C4-2B (cell line): ENCODE measurements at regions not wholly inside any gene's neighbourhood (a gene's known extent, or its start where the extent isn't known, plus 50 kb on each side); places are given as distances from the start of the nearest gene placed in this dataset.

Source experiments
- H3K27ac ChIP-seq: fragments of 450-650 bp; 2 replicates; pipeline ENCODE4 v1.5.1; 2017
- ZFX ChIP-seq: fragments of 450-650 bp; IDR thresholded peaks from 2 replicates; pipeline ENCODE4 v1.6.1; 2017
- TF ChIP-seq, protein P1 (sequence below): fragments of 450-650 bp; conservative IDR thresholded peaks from 2 replicates; pipeline ENCODE4 v1.5.1; 2017; ENCODE audit warnings: mild to moderate bottlenecking

DNA sequence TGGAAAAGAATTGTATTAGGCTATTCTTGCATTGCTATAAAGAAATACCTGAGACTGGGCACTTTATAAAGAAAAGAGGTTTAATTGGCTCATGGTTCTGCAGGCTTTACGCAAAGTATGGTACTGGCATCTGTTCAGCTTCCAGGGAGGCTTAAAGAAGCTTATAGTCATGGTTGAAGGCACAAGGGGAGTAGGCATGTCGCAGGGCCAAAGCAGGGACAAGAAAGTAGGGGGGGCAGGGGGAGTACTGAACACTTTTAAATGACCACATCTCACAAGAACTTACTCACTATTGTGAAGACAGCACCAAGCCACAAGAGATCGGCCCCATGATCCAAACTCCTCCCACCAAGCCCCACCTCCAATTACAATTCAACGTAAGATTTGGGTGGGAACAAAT lies 152.5 kb upstream of the PHF14 start:
- TF ChIP-seq, protein P1, sequence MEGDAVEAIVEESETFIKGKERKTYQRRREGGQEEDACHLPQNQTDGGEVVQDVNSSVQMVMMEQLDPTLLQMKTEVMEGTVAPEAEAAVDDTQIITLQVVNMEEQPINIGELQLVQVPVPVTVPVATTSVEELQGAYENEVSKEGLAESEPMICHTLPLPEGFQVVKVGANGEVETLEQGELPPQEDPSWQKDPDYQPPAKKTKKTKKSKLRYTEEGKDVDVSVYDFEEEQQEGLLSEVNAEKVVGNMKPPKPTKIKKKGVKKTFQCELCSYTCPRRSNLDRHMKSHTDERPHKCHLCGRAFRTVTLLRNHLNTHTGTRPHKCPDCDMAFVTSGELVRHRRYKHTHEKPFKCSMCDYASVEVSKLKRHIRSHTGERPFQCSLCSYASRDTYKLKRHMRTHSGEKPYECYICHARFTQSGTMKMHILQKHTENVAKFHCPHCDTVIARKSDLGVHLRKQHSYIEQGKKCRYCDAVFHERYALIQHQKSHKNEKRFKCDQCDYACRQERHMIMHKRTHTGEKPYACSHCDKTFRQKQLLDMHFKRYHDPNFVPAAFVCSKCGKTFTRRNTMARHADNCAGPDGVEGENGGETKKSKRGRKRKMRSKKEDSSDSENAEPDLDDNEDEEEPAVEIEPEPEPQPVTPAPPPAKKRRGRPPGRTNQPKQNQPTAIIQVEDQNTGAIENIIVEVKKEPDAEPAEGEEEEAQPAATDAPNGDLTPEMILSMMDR: no peak
- no peak for TF ChIP-seq ZFX
- no peak overlapping the region for H3K27ac ChIP-seq

DNA sequence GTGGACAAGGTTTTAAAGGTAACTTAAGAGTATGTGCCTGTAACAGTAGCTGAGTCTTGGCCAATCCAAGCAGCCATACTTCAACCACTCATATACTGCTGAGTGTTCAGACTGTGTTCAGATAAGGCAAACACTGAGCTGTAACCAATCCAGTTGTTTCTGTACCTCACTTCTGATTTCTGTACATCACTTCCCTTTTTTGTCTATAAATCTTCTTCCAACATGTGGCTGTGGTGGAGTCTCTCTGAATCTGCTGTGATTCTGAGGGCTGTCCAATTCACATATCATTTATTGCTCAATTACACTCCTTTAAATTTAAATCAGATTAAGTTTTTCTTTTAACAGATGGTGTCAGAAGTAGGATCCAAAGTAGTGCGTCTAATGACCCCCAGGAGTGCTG lies 149.5 kb upstream of the PHF14 start:
- TF ChIP-seq ZFX: no peak
- TF ChIP-seq, protein P1: no peak
- no peak overlapping the region for H3K27ac ChIP-seq

DNA sequence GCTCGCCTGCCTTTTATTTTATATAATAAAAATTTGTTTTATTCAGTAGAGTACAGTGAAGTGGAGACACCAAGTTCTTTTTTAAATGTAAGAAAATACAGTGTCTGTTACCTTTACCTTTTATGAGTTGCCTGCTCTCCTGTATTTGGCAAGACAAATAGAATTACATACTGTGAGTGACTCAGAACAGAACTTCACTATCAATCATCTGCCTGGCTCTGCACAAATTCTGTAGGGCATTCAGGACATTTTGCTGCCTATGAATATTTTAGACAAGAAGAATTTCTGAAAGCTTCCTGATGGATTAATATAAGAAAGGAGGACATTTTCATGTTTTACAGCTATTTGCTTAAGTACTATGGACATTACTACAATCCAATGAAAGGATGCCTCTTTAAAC lies 135.4 kb upstream of the PHF14 start:
- TF ChIP-seq, protein P1: no peak
- no peak for TF ChIP-seq ZFX
- H3K27ac ChIP-seq: no peak overlapping the region

GRCh38 chr7:10845225-10845624 lies 128.4 kb upstream of the PHF14 start:
- no peak for TF ChIP-seq ZFX
- TF ChIP-seq, protein P1: no peak
- no peak overlapping the region for H3K27ac ChIP-seq

DNA sequence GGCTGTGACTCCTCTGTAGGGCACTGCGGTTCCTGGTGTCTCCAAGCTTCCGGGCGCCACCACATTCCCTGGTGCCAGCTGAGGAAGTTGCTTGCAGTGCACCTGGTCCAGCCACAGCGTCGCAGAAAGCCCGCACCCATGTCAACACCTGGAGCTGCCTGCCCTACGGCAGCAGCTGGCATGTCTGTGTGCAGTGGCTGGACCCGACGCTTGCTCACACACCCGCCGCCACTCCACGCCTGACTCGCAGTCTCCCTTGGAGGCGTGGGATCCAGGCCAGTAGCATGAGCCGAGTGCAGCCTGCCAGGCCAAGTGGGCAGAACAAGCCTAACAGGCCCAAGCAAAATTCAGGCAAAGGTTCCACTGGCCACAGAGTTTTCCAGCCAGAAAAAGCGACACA lies 118.1 kb upstream of the PHF14 start:
- TF ChIP-seq, protein P1: no peak
- TF ChIP-seq ZFX: no peak
- no peak overlapping the region for H3K27ac ChIP-seq

DNA sequence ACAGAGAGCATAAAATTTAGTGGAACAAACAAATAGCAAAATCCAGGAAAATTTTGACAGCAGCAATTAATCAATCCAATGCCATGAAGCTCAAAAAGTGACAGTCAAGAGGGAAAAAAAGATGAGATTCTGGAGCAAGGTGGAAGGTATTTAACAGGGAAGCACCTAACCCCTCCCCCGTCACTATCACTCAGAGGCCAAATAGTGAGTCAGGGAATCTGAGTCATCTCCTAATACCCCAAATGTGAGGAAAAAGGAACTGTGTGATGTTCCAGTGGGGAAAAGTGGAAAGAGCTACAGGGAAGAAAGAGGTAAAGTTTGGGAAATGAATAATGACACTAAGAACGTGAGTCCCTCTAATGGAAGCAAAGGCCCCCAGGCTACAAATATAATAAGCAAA lies 113.2 kb upstream of the PHF14 start:
- TF ChIP-seq ZFX: no peak
- TF ChIP-seq, protein P1: no peak
- H3K27ac ChIP-seq: no peak overlapping the region

GRCh38 chr7:10863476-10863875 lies 110.2 kb upstream of the PHF14 start:
- TF ChIP-seq ZFX: no peak
- no peak overlapping the region for H3K27ac ChIP-seq

- TF ChIP-seq ZFX: no peak
- TF ChIP-seq, protein P1: no peak
- H3K27ac ChIP-seq: no peak overlapping the region
Observed at GRCh38 chr7:10874666-10875065, 99.0 kb upstream of the PHF14 start.
